Kidney (tissue), 13 donors: ENCODE measurements at regions not wholly inside any gene's neighbourhood (a gene's known extent, or its start where the extent isn't known, plus 50 kb on each side); places are given as distances from the start of the nearest gene placed in this dataset.

ENCODE experiments used
- DNase-seq, 5 donors: peaks; one replicate each; pipeline ENCODE4 v3.0.0-alpha.2; 2013 to 2020
- FAIRE-seq: peaks from 2 replicates; lab custom pipeline; 2012; peaks lifted over from hg19 to GRCh38; lab: Jason Lieb, UNC
- H3K27ac ChIP-seq, 2 donors: one replicate each; pipeline ENCODE4 v1.7.0; 2013; ENCODE audit warnings: low read depth in 2 of 2, low read length in 2 of 2, inconsistent platforms in 1 of 2
- H3K27me3 ChIP-seq: one replicate; pipeline ENCODE4 v1.7.1; 2013; ENCODE audit warnings: low read length, inconsistent platforms; ENCODE audit not compliant: control insufficient read depth, insufficient read depth
- H3K36me3 ChIP-seq, 3 donors: one replicate each; pipeline versions ENCODE4 v1.7.0 to v1.7.1; 2013; ENCODE audit warnings: low read length in 3 of 3, control low read depth in 1 of 3, inconsistent platforms in 1 of 3; ENCODE audit not compliant: insufficient read depth in 3 of 3, control insufficient read depth in 2 of 3
- H3K4me1 ChIP-seq, 3 donors: one replicate each; pipeline versions ENCODE4 v1.7.0 to v1.7.1; 2013; ENCODE audit warnings: low read length in 3 of 3, inconsistent platforms in 1 of 3, low read depth in 1 of 3; ENCODE audit not compliant: control insufficient read depth in 2 of 3, insufficient read depth in 2 of 3
- H3K4me3 ChIP-seq, 3 donors: one replicate each; pipeline versions ENCODE4 v1.7.0 to v1.8.1; 2013; ENCODE audit warnings: low read length in 3 of 3, control low read depth in 1 of 3, inconsistent platforms in 1 of 3
- H3K9ac ChIP-seq, 3 donors: one replicate each; pipeline versions ENCODE4 v1.7.0 to v1.7.1; 2013; ENCODE audit warnings: low read length in 3 of 3, control low read depth in 1 of 3, inconsistent platforms in 1 of 3
- H3K9me3 ChIP-seq, 3 donors: one replicate each; pipeline versions ENCODE4 v1.7.0 to v1.7.1; 2013; ENCODE audit warnings: low read length in 3 of 3, control low read depth in 1 of 3, inconsistent platforms in 1 of 3; ENCODE audit not compliant: control insufficient read depth in 2 of 3, insufficient read depth in 1 of 3
- intact Hi-C: fragments of 100-400 bp; cut with DNase I; formaldehyde crosslinking; loops from one replicate; pipeline ENCODE4 v1.11.1; 2022
- TF ChIP-seq, protein P1 (sequence below): IDR thresholded peaks from 3 replicates; pipeline ENCODE4 v1.5.1; 2012; ENCODE audit warnings: mild to moderate bottlenecking, moderate library complexity, borderline replicate concordance; ENCODE audit not compliant: insufficient read depth; ENCODE audit errors: extremely low read depth
- donor health status: control.
- donor health status: control.
- donor health status: control.
- donor health status: control.
- donor health status: control.
- donor health status: DM: yes; HTN: yes; CAD: no.
- donor health status: Normal renal cell carcinoma (clear cell type).

DNA sequence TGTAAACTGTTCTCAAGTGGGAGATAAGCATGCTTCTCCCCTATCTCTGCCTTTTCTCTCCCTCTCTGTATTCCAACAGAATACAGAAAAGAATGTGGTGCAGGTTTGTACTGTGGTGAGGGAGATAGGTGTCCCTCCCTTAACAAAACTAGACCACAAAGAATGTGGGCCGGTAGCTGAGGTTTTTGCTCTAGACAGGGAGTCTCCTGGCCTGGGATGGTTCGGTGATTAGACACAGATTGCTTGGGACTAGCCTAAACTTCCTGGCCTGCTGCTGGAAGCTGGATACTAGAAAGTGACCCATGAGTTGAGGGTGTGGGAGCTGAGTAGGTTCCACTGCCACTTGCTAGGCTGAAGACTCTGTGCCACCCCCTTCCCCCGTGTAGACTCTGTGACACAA is 143.0 kb downstream of the CXXC4 start:
- no peaks in the 10 kb centered on the region for H3K27me3 ChIP-seq
- no peak overlapping the region for H3K4me3 ChIP-seq
- FAIRE-seq: no peak
- intact Hi-C loops: no loop called here
- H3K36me3 ChIP-seq: no peaks in the 10 kb centered on the region
- no peaks in the 10 kb centered on the region for H3K4me1 ChIP-seq
- no peak overlapping the region for H3K9ac ChIP-seq
- DNase-seq: no peak
- peaks cover 0 to 4% (median 4%) of the 10 kb centered on the region in 3 donors for H3K9me3 ChIP-seq
- TF ChIP-seq, protein P1, sequence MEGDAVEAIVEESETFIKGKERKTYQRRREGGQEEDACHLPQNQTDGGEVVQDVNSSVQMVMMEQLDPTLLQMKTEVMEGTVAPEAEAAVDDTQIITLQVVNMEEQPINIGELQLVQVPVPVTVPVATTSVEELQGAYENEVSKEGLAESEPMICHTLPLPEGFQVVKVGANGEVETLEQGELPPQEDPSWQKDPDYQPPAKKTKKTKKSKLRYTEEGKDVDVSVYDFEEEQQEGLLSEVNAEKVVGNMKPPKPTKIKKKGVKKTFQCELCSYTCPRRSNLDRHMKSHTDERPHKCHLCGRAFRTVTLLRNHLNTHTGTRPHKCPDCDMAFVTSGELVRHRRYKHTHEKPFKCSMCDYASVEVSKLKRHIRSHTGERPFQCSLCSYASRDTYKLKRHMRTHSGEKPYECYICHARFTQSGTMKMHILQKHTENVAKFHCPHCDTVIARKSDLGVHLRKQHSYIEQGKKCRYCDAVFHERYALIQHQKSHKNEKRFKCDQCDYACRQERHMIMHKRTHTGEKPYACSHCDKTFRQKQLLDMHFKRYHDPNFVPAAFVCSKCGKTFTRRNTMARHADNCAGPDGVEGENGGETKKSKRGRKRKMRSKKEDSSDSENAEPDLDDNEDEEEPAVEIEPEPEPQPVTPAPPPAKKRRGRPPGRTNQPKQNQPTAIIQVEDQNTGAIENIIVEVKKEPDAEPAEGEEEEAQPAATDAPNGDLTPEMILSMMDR: no peak
- H3K27ac ChIP-seq: no peak overlapping the region

- FAIRE-seq: no peak
- TF ChIP-seq, protein P1: no peak
- H3K27me3 ChIP-seq: no peaks in the 10 kb centered on the region
- peak in 1 of 5 donors; percentile 44 for DNase-seq
- no peak overlapping the region for H3K9ac ChIP-seq
- H3K27ac ChIP-seq: no peak overlapping the region
- peaks cover 0 to 3% (median 0%) of the 10 kb centered on the region in 3 donors for H3K9me3 ChIP-seq
- H3K36me3 ChIP-seq: no peaks in the 10 kb centered on the region
- no peak overlapping the region for H3K4me3 ChIP-seq
- no peaks in the 10 kb centered on the region for H3K4me1 ChIP-seq
- intact Hi-C loops: no loop called here
These were observed 149.0 kb downstream of the CXXC4 start for GRCh38 chr4:104345598-104346242.

- peak in 1 of 5 donors; percentile 61 for DNase-seq
- intact Hi-C loops: no loop called here
These were observed 150.2 kb downstream of the CXXC4 start for GRCh38 chr4:104344342-104344980.

More at GRCh38 chr4:104344342-104344980, 150.2 kb downstream of the CXXC4 start:
- Histone ChIP-seq H3K27ac (no peak overlapping the region), H3K4me3 (no peak overlapping the region), H3K27me3 (no peaks in the 10 kb centered on the region), H3K9ac (no peak overlapping the region), H3K9me3 (peaks cover 0 to 3% (median 0%) of the 10 kb centered on the region in 3 donors), H3K36me3 (no peaks in the 10 kb centered on the region), H3K4me1 (no peaks in the 10 kb centered on the region)
- TF ChIP-seq, protein P1: no peak
- no peak for FAIRE-seq
